GM18867 (cell line): ENCODE measurements at regions not wholly inside any gene's neighbourhood (a gene's known extent, or its start where the extent isn't known, plus 50 kb on each side); places are given as distances from the start of the nearest gene placed in this dataset.
"Not testable (repeated sequence)": the region's sequence is repeated elsewhere in the genome, so short reads cannot be mapped to it uniquely, and the experiment has no call there.

Experiments
- ATAC-seq: cut with Tn5 transposase; IDR thresholded peaks from one replicate; pipeline ENCODE4 v1.9.1; 2021; ENCODE audit warnings: mild to moderate bottlenecking, moderate library complexity; ENCODE audit not compliant: unreplicated experiment

- ATAC-seq, result not testable (repeated sequence)
Measured at GRCh38 chr14:99037326-99037725, 234.7 kb downstream of the BCL11B start.

- ATAC-seq, result no peak
Measured at GRCh38 chr14:99037777-99038430, 234.1 kb downstream of the BCL11B start.

- ATAC-seq, result no peak
Measured at GRCh38 chr14:99038431-99038820, 233.6 kb downstream of the BCL11B start.

- no peak for ATAC-seq
Measured at GRCh38 chr14:99039331-99040041, 232.5 kb downstream of the BCL11B start.

- ATAC-seq, result no peak
Measured at GRCh38 chr14:99040052-99040451, 231.9 kb downstream of the BCL11B start.

- ATAC-seq, result no peak
Measured at GRCh38 chr14:99040711-99041110, 231.3 kb downstream of the BCL11B start.

- ATAC-seq, result no peak
Measured at GRCh38 chr14:99041141-99041819, 230.7 kb downstream of the BCL11B start.

- ATAC-seq, result no peak
Measured at GRCh38 chr14:99041820-99042174, 230.2 kb downstream of the BCL11B start.

GRCh38 chr14:99042381-99043266 lies 229.4 kb downstream of the BCL11B start:
- no peak for ATAC-seq

- no peak for ATAC-seq
Measured at GRCh38 chr14:99043267-99043615, 228.8 kb downstream of the BCL11B start.

- ATAC-seq, result no peak
Measured at GRCh38 chr14:99043756-99044155, 228.2 kb downstream of the BCL11B start.

GRCh38 chr14:99047441-99048031 lies 224.5 kb downstream of the BCL11B start:
- no peak for ATAC-seq

- ATAC-seq, result no peak
Measured at GRCh38 chr14:99050309-99050708, 221.7 kb downstream of the BCL11B start.

GRCh38 chr14:99052467-99052866 lies 219.5 kb downstream of the BCL11B start:
- ATAC-seq, result no peak

- no peak for ATAC-seq
Measured at GRCh38 chr14:99055019-99055418, 217.0 kb downstream of the BCL11B start.

- no peak for ATAC-seq
Measured at GRCh38 chr14:99055816-99056215, 216.2 kb downstream of the BCL11B start.

GRCh38 chr14:99057576-99058083 lies 214.4 kb downstream of the BCL11B start:
- ATAC-seq, result no peak

GRCh38 chr14:99058542-99058941 lies 213.5 kb downstream of the BCL11B start:
- ATAC-seq, result no peak

GRCh38 chr14:99062216-99062615 lies 209.8 kb downstream of the BCL11B start:
- no peak for ATAC-seq

- ATAC-seq, result no peak
Measured at GRCh38 chr14:99062772-99063418, 209.1 kb downstream of the BCL11B start.
